Psoas muscle (tissue), 7 donors: ENCODE measurements at regions not wholly inside any gene's neighbourhood (a gene's known extent, or its start where the extent isn't known, plus 50 kb on each side); places are given as distances from the start of the nearest gene placed in this dataset.

Experiments
- ATAC-seq, 4 donors: fragments of 200-7000 bp; cut with Tn5 transposase; one replicate each; pipeline ENCODE4 v1.9.1; 2020; ENCODE audit warnings: moderate library complexity in 3 of 4, mild to moderate bottlenecking in 2 of 4
- DNase-seq, 2 donors: peaks; one replicate each; pipeline ENCODE4 v3.0.0-alpha.2; 2020
- H3K27ac ChIP-seq: fragments of 200-600 bp; one replicate; pipeline ENCODE4 v1.8.0; 2022
- H3K27me3 ChIP-seq, 3 donors: fragments of 200-600 bp in 1 of 3; one replicate each; pipeline versions ENCODE4 v1.6.1 to v1.8.0; 2013 to 2022; ENCODE audit warnings: low read length in 2 of 3, mild to moderate bottlenecking in 2 of 3, moderate library complexity in 1 of 3; ENCODE audit not compliant: insufficient read depth in 3 of 3
- H3K36me3 ChIP-seq, 2 donors: fragments of 200-600 bp in 1 of 2; one replicate each; pipeline versions ENCODE4 v1.6.1 to v1.8.0; 2013 to 2022; ENCODE audit warnings: low read depth in 1 of 2, mild to moderate bottlenecking in 1 of 2, moderate library complexity in 1 of 2; ENCODE audit not compliant: insufficient read depth in 1 of 2
- H3K4me1 ChIP-seq: fragments of 200-600 bp; one replicate; pipeline ENCODE4 v1.8.0; 2022
- H3K4me3 ChIP-seq: fragments of 200-600 bp; one replicate; pipeline ENCODE4 v1.8.0; 2022; ENCODE audit warnings: mild to moderate bottlenecking
- H3K9me3 ChIP-seq: fragments of 200-600 bp; one replicate; pipeline ENCODE4 v1.8.0; 2022
- CTCF ChIP-seq: fragments of 200-600 bp; IDR thresholded peaks from one replicate; pipeline ENCODE4 v1.8.0; 2022; ENCODE audit warnings: antibody characterized with exemption
- whole genome bisulfite sequencing, 3 donors: extraction: QIAGEN DNeasy Blood & Tissue Kit; methylation state at CpG; one replicate each; pipeline versions ENCODE4 v1.1.6 to v1.1.7; 2013; 5-methylcytosine and 5-hydroxymethylcytosine counted together
- intact Hi-C, 2 donors: fragments of 100-400 bp; cut with DNase I; formaldehyde crosslinking; loops; one replicate each; pipeline versions ENCODE4 v1.11.0 to v1.14.2; 2022
- donor health status: healthy with polysubstance abuse.
- donor health status: DM: no; HTN: no; CAD: no; lungs with moderate emphysema.
- donor health status: Bipolar disorder and iron deficiency.
- donor health status: healthy.
- donor health status: DM: yes; HTN: yes; CAD: no.
- donor health status: DM: no; HTN: no; CAD: no.
- donor health status: DM: yes; HTN: yes; CAD: no.

- no peak for DNase-seq
- Histone ChIP-seq H3K36me3 (no peaks in the 10 kb centered on the region), H3K4me3 (no peak overlapping the region), H3K27me3 (peaks cover 0 to 12% (median 0%) of the 10 kb centered on the region in 3 donors), H3K4me1 (no peaks in the 10 kb centered on the region), H3K9me3 (peaks cover 10% of the 10 kb centered on the region), H3K27ac (no peak overlapping the region)
- intact Hi-C loops: loop anchor here in 1 of 2 donors (1.0 kb wide), 1 partner anchor 20 kb away; no protein-coding TSS in a partner anchor
- no peak for TF ChIP-seq CTCF
- WGBS, 3 donors: 84 to 92% (median 88%) methylated on average over 2 of the region's 2 CpGs
- ATAC-seq: no peak
These were observed 92.1 kb upstream of the C1orf174 start for GRCh38 chr1:3992103-3992556.

- no peak for DNase-seq
- Histone ChIP-seq H3K9me3 (peaks cover 10% of the 10 kb centered on the region), H3K27me3 (peaks cover 0 to 14% (median 0%) of the 10 kb centered on the region in 3 donors), H3K4me1 (no peaks in the 10 kb centered on the region), H3K27ac (no peak overlapping the region), H3K36me3 (no peaks in the 10 kb centered on the region), H3K4me3 (no peak overlapping the region)
- no peak for TF ChIP-seq CTCF
- intact Hi-C loops: loop anchor here in 1 of 2 donors (1.0 kb wide), 1 partner anchor 20 kb away; no protein-coding TSS in a partner anchor
- ATAC-seq: no peak
- 73 to 78% (median 77%) methylated on average over 5 to 6 of the region's 6 CpGs for WGBS, 3 donors
These were observed 92.7 kb upstream of the C1orf174 start for GRCh38 chr1:3992746-3993145.

GRCh38 chr1:3993619-3994375, 93.7 kb upstream of the C1orf174 start:
- Histone ChIP-seq H3K4me3 (no peak overlapping the region), H3K27me3 (peaks cover 0 to 14% (median 0%) of the 10 kb centered on the region in 3 donors), H3K27ac (no peak overlapping the region), H3K9me3 (peaks cover 10% of the 10 kb centered on the region), H3K4me1 (no peaks in the 10 kb centered on the region), H3K36me3 (no peaks in the 10 kb centered on the region)
- no peak for TF ChIP-seq CTCF
- no peak for ATAC-seq
- no peak for DNase-seq
- WGBS, 3 donors: 62 to 64% (median 64%) methylated on average over 25 of the region's 25 CpGs
- intact Hi-C loops: no loop called here

- DNase-seq: no peak
- H3K4me1 ChIP-seq: no peaks in the 10 kb centered on the region
- 82 to 88% (median 87%) methylated on average over 14 of the region's 14 CpGs for WGBS, 3 donors
- H3K36me3 ChIP-seq: no peaks in the 10 kb centered on the region
- intact Hi-C loops: no loop called here
- no peak overlapping the region for H3K27ac ChIP-seq
- TF ChIP-seq CTCF: no peak
- H3K27me3 ChIP-seq: peaks cover 0 to 25% (median 0%) of the 10 kb centered on the region in 3 donors
- H3K4me3 ChIP-seq: no peak overlapping the region
- peaks cover 10% of the 10 kb centered on the region for H3K9me3 ChIP-seq
- ATAC-seq: no peak
These were observed 95.2 kb upstream of the C1orf174 start for GRCh38 chr1:3995141-3995780.
